HUES64 (cell line): ENCODE measurements at regions not wholly inside any gene's neighbourhood (a gene's known extent, or its start where the extent isn't known, plus 50 kb on each side); places are given as distances from the start of the nearest gene placed in this dataset.

Experiments
- H3K27ac ChIP-seq: 2 replicates; pipeline ENCODE4 v1.7.0; 2013; ENCODE audit warnings: low read depth, low read length, inconsistent platforms
- H3K27me3 ChIP-seq: 2 replicates; pipeline ENCODE4 v1.6.1; 2013; ENCODE audit warnings: mild to moderate bottlenecking, low read length; ENCODE audit not compliant: insufficient read depth
- H3K36me3 ChIP-seq: 2 replicates; pipeline ENCODE4 v1.6.1; 2013; ENCODE audit warnings: mild to moderate bottlenecking, low read length; ENCODE audit not compliant: insufficient read depth
- H3K4me1 ChIP-seq: 2 replicates; pipeline ENCODE4 v1.6.1; 2013; ENCODE audit warnings: mild to moderate bottlenecking, low read length, moderate library complexity; ENCODE audit not compliant: insufficient read depth
- H3K4me3 ChIP-seq: 2 replicates; pipeline ENCODE4 v1.5.1; 2013; ENCODE audit warnings: mild to moderate bottlenecking, low read length, moderate library complexity
- H3K9ac ChIP-seq: 2 replicates; pipeline ENCODE4 v1.6.1; 2013; ENCODE audit warnings: mild to moderate bottlenecking, low read depth, low read length
- H3K9me3 ChIP-seq: 2 replicates; pipeline ENCODE4 v1.6.1; 2013; ENCODE audit warnings: low read depth, low read length; ENCODE audit not compliant: insufficient read depth
- WGBS: fragments of 150-250, 120-280 bp; methylation state at CpG from one replicate; pipeline ENCODE4 v1.1.7; 2013; ENCODE audit warnings: missing lambda C conversion rate; 5-methylcytosine and 5-hydroxymethylcytosine counted together

GRCh38 chr12:75583355-75583754, 71.9 kb upstream of the KRR1 start:
- Histone ChIP-seq H3K27ac (no peak overlapping the region), H3K9ac (no peak overlapping the region), H3K4me3 (no peak overlapping the region), H3K9me3 (no peaks in the 10 kb centered on the region), H3K36me3 (no peaks in the 10 kb centered on the region), H3K4me1 (peaks cover 6% of the 10 kb centered on the region; the same call in 1 of the 2 replicates), H3K27me3 (no peaks in the 10 kb centered on the region)
- WGBS = 93% methylated on average over 3 of the region's 3 CpGs

- Histone ChIP-seq H3K36me3 (no peaks in the 10 kb centered on the region), H3K4me3 (no peak overlapping the region), H3K4me1 (peaks cover 6% of the 10 kb centered on the region; the same call in 1 of the 2 replicates), H3K27me3 (no peaks in the 10 kb centered on the region), H3K9me3 (no peaks in the 10 kb centered on the region), H3K9ac (no peak overlapping the region), H3K27ac (no peak overlapping the region)
- 83% methylated on average over 3 of the region's 3 CpGs for WGBS
Observed at GRCh38 chr12:75581515-75581914, 70.1 kb upstream of the KRR1 start.

GRCh38 chr12:75579552-75579951, 68.1 kb upstream of the KRR1 start:
- Histone ChIP-seq H3K9me3 (no peaks in the 10 kb centered on the region), H3K27me3 (no peaks in the 10 kb centered on the region), H3K36me3 (no peaks in the 10 kb centered on the region), H3K9ac (no peak overlapping the region), H3K27ac (no peak overlapping the region), H3K4me3 (no peak overlapping the region), H3K4me1 (peaks cover 6% of the 10 kb centered on the region; the same call in 1 of the 2 replicates)
- WGBS = 95% methylated on average over 3 of the region's 3 CpGs

- Histone ChIP-seq H3K27ac (no peak overlapping the region), H3K27me3 (no peaks in the 10 kb centered on the region), H3K4me3 (no peak overlapping the region), H3K9ac (no peak overlapping the region), H3K9me3 (no peaks in the 10 kb centered on the region), H3K4me1 (peaks cover 6% of the 10 kb centered on the region; the same call in 1 of the 2 replicates), H3K36me3 (no peaks in the 10 kb centered on the region)
- 80% methylated on average over 1 of the region's 2 CpGs for WGBS
Observed at GRCh38 chr12:75578546-75578945, 67.1 kb upstream of the KRR1 start.

GRCh38 chr12:75577812-75578211, 66.4 kb upstream of the KRR1 start:
- H3K4me3 ChIP-seq = no peak overlapping the region
- no peaks in the 10 kb centered on the region for H3K27me3 ChIP-seq
- peaks cover 6% of the 10 kb centered on the region; the same call in 1 of the 2 replicates for H3K4me1 ChIP-seq
- H3K9me3 ChIP-seq = no peaks in the 10 kb centered on the region
- no peak overlapping the region for H3K27ac ChIP-seq
- H3K36me3 ChIP-seq = no peaks in the 10 kb centered on the region
- no peak overlapping the region for H3K9ac ChIP-seq
- WGBS = 95% methylated on average over 5 of the region's 5 CpGs

- peaks cover 5% of the 10 kb centered on the region; the same call in 1 of the 2 replicates for H3K4me1 ChIP-seq
- no peaks in the 10 kb centered on the region for H3K27me3 ChIP-seq
- H3K27ac ChIP-seq = no peak overlapping the region
- H3K4me3 ChIP-seq = no peak overlapping the region
- H3K36me3 ChIP-seq = no peaks in the 10 kb centered on the region
- 90% methylated on average over 2 of the region's 2 CpGs for WGBS
- no peak overlapping the region for H3K9ac ChIP-seq
- H3K9me3 ChIP-seq = no peaks in the 10 kb centered on the region
Observed at GRCh38 chr12:75571656-75572205, 60.3 kb upstream of the KRR1 start.

- no peaks in the 10 kb centered on the region for H3K36me3 ChIP-seq
- WGBS = 76% methylated on average over 2 of the region's 3 CpGs
- no peaks in the 10 kb centered on the region for H3K27me3 ChIP-seq
- peaks cover 3% of the 10 kb centered on the region for H3K9me3 ChIP-seq
- H3K4me3 ChIP-seq = no peak overlapping the region
- no peak overlapping the region; the same call in 1 of the 2 replicates for H3K27ac ChIP-seq
- H3K9ac ChIP-seq = no peak overlapping the region
- peaks cover 5% of the 10 kb centered on the region; the same call in 1 of the 2 replicates for H3K4me1 ChIP-seq
Observed at GRCh38 chr12:75571204-75571603, 59.8 kb upstream of the KRR1 start.

- WGBS = 92% methylated on average over 3 of the region's 3 CpGs
- Histone ChIP-seq H3K4me1 (peaks cover 5% of the 10 kb centered on the region; the same call in 1 of the 2 replicates), H3K27ac (no peak overlapping the region)
Observed at GRCh38 chr12:75568801-75569200, 57.4 kb upstream of the KRR1 start.

GRCh38 chr12:75568393-75568792, 57.0 kb upstream of the KRR1 start:
- H3K9ac ChIP-seq = no peak overlapping the region
- no peaks in the 10 kb centered on the region for H3K27me3 ChIP-seq
- peaks cover 5% of the 10 kb centered on the region; the same call in 1 of the 2 replicates for H3K4me1 ChIP-seq
- H3K36me3 ChIP-seq = no peaks in the 10 kb centered on the region
- H3K4me3 ChIP-seq = no peak overlapping the region
- 94% methylated on average over 4 of the region's 4 CpGs for WGBS
- H3K9me3 ChIP-seq = peaks cover 20% of the 10 kb centered on the region
- H3K27ac ChIP-seq = no peak overlapping the region

More at GRCh38 chr12:75568801-75569200, 57.4 kb upstream of the KRR1 start:
- Histone ChIP-seq H3K27me3 (no peaks in the 10 kb centered on the region), H3K9me3 (peaks cover 20% of the 10 kb centered on the region), H3K9ac (no peak overlapping the region), H3K4me3 (no peak overlapping the region), H3K36me3 (no peaks in the 10 kb centered on the region)

- H3K9me3 ChIP-seq = peaks cover 20% of the 10 kb centered on the region
- no peaks in the 10 kb centered on the region for H3K27me3 ChIP-seq
- no peak overlapping the region for H3K9ac ChIP-seq
- no peak overlapping the region for H3K27ac ChIP-seq
- WGBS = 97% methylated on average over 3 of the region's 3 CpGs
- no peaks in the 10 kb centered on the region for H3K36me3 ChIP-seq
- H3K4me3 ChIP-seq = no peak overlapping the region
- no peaks in the 10 kb centered on the region for H3K4me1 ChIP-seq
Observed at GRCh38 chr12:75565795-75566194, 54.4 kb upstream of the KRR1 start.

GRCh38 chr12:75564852-75565251, 53.4 kb upstream of the KRR1 start:
- Histone ChIP-seq H3K27ac (no peak overlapping the region), H3K9me3 (peaks cover 20% of the 10 kb centered on the region), H3K9ac (no peak overlapping the region), H3K4me3 (no peak overlapping the region), H3K4me1 (peaks cover 6% of the 10 kb centered on the region; the same call in 1 of the 2 replicates), H3K27me3 (no peaks in the 10 kb centered on the region), H3K36me3 (no peaks in the 10 kb centered on the region)
- WGBS = 98% methylated on average over 4 of the region's 4 CpGs

- Histone ChIP-seq H3K4me1 (peaks cover 6% of the 10 kb centered on the region; the same call in 1 of the 2 replicates), H3K4me3 (no peak overlapping the region), H3K36me3 (no peaks in the 10 kb centered on the region), H3K27ac (no peak overlapping the region), H3K9me3 (peaks cover 20% of the 10 kb centered on the region), H3K9ac (no peak overlapping the region), H3K27me3 (no peaks in the 10 kb centered on the region)
- WGBS = 91% methylated on average over 2 of the region's 2 CpGs
Observed at GRCh38 chr12:75564398-75564797, 53.0 kb upstream of the KRR1 start.
